ENCODE measurements at regions not wholly inside any gene's neighbourhood (a gene's known extent, or its start where the extent isn't known, plus 50 kb on each side); places are given as distances from the start of the nearest gene placed in this dataset.

DNA sequence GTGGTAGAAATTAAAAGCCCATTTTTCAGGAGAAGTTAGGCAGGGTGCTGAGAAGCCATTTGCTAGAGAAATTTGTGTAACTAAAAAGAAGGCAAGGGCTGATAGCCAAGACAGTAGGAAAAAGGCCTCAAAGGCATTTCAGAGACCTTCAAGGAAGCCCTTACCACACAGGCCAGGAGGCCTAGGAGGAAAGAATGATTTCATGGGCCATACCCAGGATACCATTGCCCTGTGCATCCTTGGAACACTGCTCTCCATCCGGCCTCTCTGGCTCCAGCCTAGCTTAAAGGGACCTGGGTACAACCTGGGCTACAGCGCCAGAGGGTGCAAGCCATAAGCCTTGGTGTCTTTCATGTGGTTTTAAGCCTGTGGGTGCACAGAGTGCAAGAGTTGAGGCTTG, 193.6 kb upstream of the GRM7 start:
- TF ChIP-seq, protein P1, sequence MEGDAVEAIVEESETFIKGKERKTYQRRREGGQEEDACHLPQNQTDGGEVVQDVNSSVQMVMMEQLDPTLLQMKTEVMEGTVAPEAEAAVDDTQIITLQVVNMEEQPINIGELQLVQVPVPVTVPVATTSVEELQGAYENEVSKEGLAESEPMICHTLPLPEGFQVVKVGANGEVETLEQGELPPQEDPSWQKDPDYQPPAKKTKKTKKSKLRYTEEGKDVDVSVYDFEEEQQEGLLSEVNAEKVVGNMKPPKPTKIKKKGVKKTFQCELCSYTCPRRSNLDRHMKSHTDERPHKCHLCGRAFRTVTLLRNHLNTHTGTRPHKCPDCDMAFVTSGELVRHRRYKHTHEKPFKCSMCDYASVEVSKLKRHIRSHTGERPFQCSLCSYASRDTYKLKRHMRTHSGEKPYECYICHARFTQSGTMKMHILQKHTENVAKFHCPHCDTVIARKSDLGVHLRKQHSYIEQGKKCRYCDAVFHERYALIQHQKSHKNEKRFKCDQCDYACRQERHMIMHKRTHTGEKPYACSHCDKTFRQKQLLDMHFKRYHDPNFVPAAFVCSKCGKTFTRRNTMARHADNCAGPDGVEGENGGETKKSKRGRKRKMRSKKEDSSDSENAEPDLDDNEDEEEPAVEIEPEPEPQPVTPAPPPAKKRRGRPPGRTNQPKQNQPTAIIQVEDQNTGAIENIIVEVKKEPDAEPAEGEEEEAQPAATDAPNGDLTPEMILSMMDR (IDR thresholded peaks at IDR 0.05), result no peak
- no peak for TF ChIP-seq POLR2A (IDR thresholded peaks at IDR 0.05)
